Kidney capillary endothelial cell (primary cell): ENCODE measurements at regions not wholly inside any gene's neighbourhood (a gene's known extent, or its start where the extent isn't known, plus 50 kb on each side); places are given as distances from the start of the nearest gene placed in this dataset.
"Not testable (repeated sequence)": the region's sequence is repeated elsewhere in the genome, so short reads cannot be mapped to it uniquely, and the experiment has no call there.

Experiments
- DNase-seq: peaks from one replicate; pipeline ENCODE4 v3.0.0-alpha.2; 2018; ENCODE audit warnings: low spot score

- no peak for DNase-seq
Measured at GRCh38 chr15:91620229-91620628, 233.3 kb upstream of the SLCO3A1 start.

- DNase-seq, result no peak
Measured at GRCh38 chr15:91622235-91622634, 231.3 kb upstream of the SLCO3A1 start.

- DNase-seq, result no peak
Measured at GRCh38 chr15:91622711-91623342, 230.7 kb upstream of the SLCO3A1 start.

- no peak for DNase-seq
Measured at GRCh38 chr15:91624353-91624968, 229.0 kb upstream of the SLCO3A1 start.

- DNase-seq, result no peak
Measured at GRCh38 chr15:91625506-91625905, 228.0 kb upstream of the SLCO3A1 start.

- DNase-seq, result no peak
Measured at GRCh38 chr15:91627473-91628278, 225.8 kb upstream of the SLCO3A1 start.

- DNase-seq, result no peak
Measured at GRCh38 chr15:91630090-91630489, 223.4 kb upstream of the SLCO3A1 start.

GRCh38 chr15:91632176-91632575, 221.3 kb upstream of the SLCO3A1 start:
- DNase-seq, result no peak

- no peak for DNase-seq
Measured at GRCh38 chr15:91632981-91633380, 220.5 kb upstream of the SLCO3A1 start.

- DNase-seq, result no peak
Measured at GRCh38 chr15:91634179-91634578, 219.3 kb upstream of the SLCO3A1 start.

GRCh38 chr15:91635080-91635479, 218.4 kb upstream of the SLCO3A1 start:
- DNase-seq, result no peak

- no peak for DNase-seq
Measured at GRCh38 chr15:91635641-91636040, 217.9 kb upstream of the SLCO3A1 start.

- no peak for DNase-seq
Measured at GRCh38 chr15:91649016-91649415, 204.5 kb upstream of the SLCO3A1 start.

GRCh38 chr15:91649831-91650321, 203.6 kb upstream of the SLCO3A1 start:
- DNase-seq, result no peak

GRCh38 chr15:91651251-91651650, 202.3 kb upstream of the SLCO3A1 start:
- no peak for DNase-seq

GRCh38 chr15:91652610-91653207, 200.8 kb upstream of the SLCO3A1 start:
- DNase-seq, result no peak

GRCh38 chr15:91655563-91656290, 197.8 kb upstream of the SLCO3A1 start:
- DNase-seq, result not testable (repeated sequence)

GRCh38 chr15:91660174-91660649, 193.3 kb upstream of the SLCO3A1 start:
- DNase-seq, result no peak

GRCh38 chr15:91664224-91664836, 189.2 kb upstream of the SLCO3A1 start:
- DNase-seq, result no peak

GRCh38 chr15:91665212-91665611, 188.3 kb upstream of the SLCO3A1 start:
- DNase-seq, result no peak

GRCh38 chr15:91668370-91668769, 185.1 kb upstream of the SLCO3A1 start:
- DNase-seq, result no peak
